ENCODE measurements at regions not wholly inside any gene's neighbourhood (a gene's known extent, or its start where the extent isn't known, plus 50 kb on each side); places are given as distances from the start of the nearest gene placed in this dataset.

DNA sequence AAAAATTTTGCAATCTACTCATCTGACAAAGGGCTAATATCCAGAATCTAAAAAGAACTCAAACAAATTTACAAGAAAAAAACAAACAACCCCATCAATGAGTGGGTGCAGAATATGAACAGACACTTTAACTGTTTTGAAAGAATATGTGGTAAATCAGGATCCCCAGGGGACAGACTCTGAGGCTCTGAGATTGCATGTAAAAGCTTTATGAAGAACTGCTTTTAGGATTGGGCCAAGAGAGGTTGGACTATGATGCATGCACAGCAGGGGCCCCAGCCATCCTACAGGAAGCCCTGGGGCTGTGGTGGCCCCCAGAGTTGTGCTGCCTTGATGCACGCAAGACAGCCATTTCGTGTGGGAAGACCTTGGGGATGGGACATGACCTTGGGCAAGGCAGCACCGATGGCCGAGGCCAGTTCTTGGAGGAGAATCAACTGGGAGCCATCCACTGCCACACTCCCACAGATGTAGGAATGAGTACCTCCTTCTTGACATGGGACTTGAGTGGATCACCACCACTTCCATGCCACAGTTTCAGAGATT, 298.1 kb upstream of the THBS1 start:
- Histone ChIP-seq H3K4me1 (ENCODE audit: control insufficient read depth in 5 of 5, insufficient read depth in 5 of 5, low read length in 5 of 5) (peaks cover 0 to 33% (median 7%) of the 10 kb centered on the region in 5 donors), H3K36me3 (ENCODE audit: control insufficient read depth in 4 of 4, insufficient read depth in 4 of 4, low read length in 4 of 4) (no peaks in the 10 kb centered on the region), H3K27ac (ENCODE audit: low read depth in 1 of 2, low read length in 1 of 2) (no peak overlapping the region), H3K4me3 (no peak overlapping the region), H3K27me3 (ENCODE audit: control insufficient read depth in 3 of 3, insufficient read depth in 3 of 3, low read length in 2 of 3) (no peaks in the 10 kb centered on the region), H3K9me3 (ENCODE audit: control insufficient read depth in 4 of 4, insufficient read depth in 3 of 4, low read length in 3 of 4) (no peaks in the 10 kb centered on the region), H3K9ac (ENCODE audit: insufficient read depth in 1 of 2, low read length in 2 of 2) (no peak overlapping the region)
- ATAC-seq (ENCODE audit: insufficient read depth, low FRiP score) (no peak), DNase-seq (no peak)
- 94 to 96% methylated on average over 4 of the region's 4 CpGs for WGBS, 2 donors
- TF ChIP-seq CTCF (IDR thresholded peaks at IDR 0.05; ENCODE audit: control extremely low read depth, extremely low read depth): no peak

DNA sequence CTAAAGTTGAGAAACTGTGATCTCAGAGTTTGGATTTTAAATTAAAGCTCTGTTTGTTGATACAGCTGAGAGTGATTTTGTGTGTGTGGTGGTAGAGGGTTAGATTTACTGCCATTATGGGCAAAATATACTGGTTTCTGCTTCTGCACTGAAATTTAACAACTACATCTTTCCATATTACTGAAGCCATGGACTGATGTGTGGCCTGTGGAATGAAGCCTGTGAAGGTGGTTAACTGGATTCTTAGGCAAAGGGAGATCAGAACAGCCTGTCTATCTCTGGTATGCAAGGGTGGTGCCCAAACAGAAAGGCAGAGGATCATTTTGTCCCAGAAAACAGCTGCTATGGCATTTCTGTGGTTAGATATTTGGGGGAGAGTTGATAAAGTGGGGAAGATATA, 297.3 kb upstream of the THBS1 start:
- no peaks in the 10 kb centered on the region for H3K36me3 ChIP-seq (ENCODE audit: control insufficient read depth in 4 of 4, insufficient read depth in 4 of 4, low read length in 4 of 4)
- H3K9ac ChIP-seq (ENCODE audit: insufficient read depth in 1 of 2, low read length in 2 of 2): no peak overlapping the region
- H3K27ac ChIP-seq (ENCODE audit: low read depth in 1 of 2, low read length in 1 of 2): no peak overlapping the region
- TF ChIP-seq CTCF (IDR thresholded peaks at IDR 0.05; ENCODE audit: control extremely low read depth, extremely low read depth): no peak
- no peak overlapping the region for H3K4me3 ChIP-seq
- no peak for DNase-seq
- no peaks in the 10 kb centered on the region for H3K27me3 ChIP-seq (ENCODE audit: control insufficient read depth in 3 of 3, insufficient read depth in 3 of 3, low read length in 2 of 3)
- H3K9me3 ChIP-seq (ENCODE audit: control insufficient read depth in 4 of 4, insufficient read depth in 3 of 4, low read length in 3 of 4): no peaks in the 10 kb centered on the region
- no peak for ATAC-seq (ENCODE audit: insufficient read depth, low FRiP score)
- peaks cover 0 to 33% (median 7%) of the 10 kb centered on the region in 5 donors for H3K4me1 ChIP-seq (ENCODE audit: control insufficient read depth in 5 of 5, insufficient read depth in 5 of 5, low read length in 5 of 5)

GRCh38 chr15:39285071-39285470, 295.8 kb upstream of the THBS1 start:
- H3K36me3 ChIP-seq (ENCODE audit: control insufficient read depth in 4 of 4, insufficient read depth in 4 of 4, low read length in 4 of 4): no peaks in the 10 kb centered on the region
- ATAC-seq (ENCODE audit: insufficient read depth, low FRiP score) (no peak), DNase-seq (no peak)
- H3K27ac ChIP-seq (ENCODE audit: low read depth in 1 of 2, low read length in 1 of 2): no peak overlapping the region
- no peaks in the 10 kb centered on the region for H3K27me3 ChIP-seq (ENCODE audit: control insufficient read depth in 3 of 3, insufficient read depth in 3 of 3, low read length in 2 of 3)
- H3K9ac ChIP-seq (ENCODE audit: insufficient read depth in 1 of 2, low read length in 2 of 2): no peak overlapping the region
- H3K4me1 ChIP-seq (ENCODE audit: control insufficient read depth in 5 of 5, insufficient read depth in 5 of 5, low read length in 5 of 5): peaks cover 0 to 33% (median 7%) of the 10 kb centered on the region in 5 donors
- no peak overlapping the region for H3K4me3 ChIP-seq
- WGBS, 2 donors: 82 to 89% methylated on average over 3 of the region's 3 CpGs
- no peaks in the 10 kb centered on the region for H3K9me3 ChIP-seq (ENCODE audit: control insufficient read depth in 4 of 4, insufficient read depth in 3 of 4, low read length in 3 of 4)
- TF ChIP-seq CTCF (IDR thresholded peaks at IDR 0.05; ENCODE audit: control extremely low read depth, extremely low read depth): no peak

- no peaks in the 10 kb centered on the region for H3K9me3 ChIP-seq (ENCODE audit: control insufficient read depth in 4 of 4, insufficient read depth in 3 of 4, low read length in 3 of 4)
- DNase-seq (no peak), ATAC-seq (ENCODE audit: insufficient read depth, low FRiP score) (no peak)
- TF ChIP-seq CTCF (IDR thresholded peaks at IDR 0.05; ENCODE audit: control extremely low read depth, extremely low read depth): no peak
- H3K9ac ChIP-seq (ENCODE audit: insufficient read depth in 1 of 2, low read length in 2 of 2): no peak overlapping the region
- H3K27me3 ChIP-seq (ENCODE audit: control insufficient read depth in 3 of 3, insufficient read depth in 3 of 3, low read length in 2 of 3): no peaks in the 10 kb centered on the region
- H3K4me3 ChIP-seq: no peak overlapping the region
- H3K36me3 ChIP-seq (ENCODE audit: control insufficient read depth in 4 of 4, insufficient read depth in 4 of 4, low read length in 4 of 4): no peaks in the 10 kb centered on the region
- H3K4me1 ChIP-seq (ENCODE audit: control insufficient read depth in 5 of 5, insufficient read depth in 5 of 5, low read length in 5 of 5): peaks cover 0 to 33% (median 7%) of the 10 kb centered on the region in 5 donors
- H3K27ac ChIP-seq (ENCODE audit: low read depth in 1 of 2, low read length in 1 of 2): no peak overlapping the region
Measured at GRCh38 chr15:39285663-39286062, 295.2 kb upstream of the THBS1 start.
